H1 (cell line): ENCODE measurements at regions not wholly inside any gene's neighbourhood (a gene's known extent, or its start where the extent isn't known, plus 50 kb on each side); places are given as distances from the start of the nearest gene placed in this dataset.

Source experiments
- BRCA1 ChIP-seq: IDR thresholded peaks from 2 replicates; pipeline ENCODE4 v1.6.1; 2012; ENCODE audit warnings: low read depth, low read length, improper control_type of control experiment
- KDM4A ChIP-seq: IDR thresholded peaks from one replicate; pipeline ENCODE4 v1.7.1; 2012; ENCODE audit warnings: low read depth, mild to moderate bottlenecking, moderate library complexity, low read length, inconsistent platforms; ENCODE audit not compliant: severe bottlenecking
- NRF1 ChIP-seq: IDR thresholded peaks from 2 replicates; pipeline ENCODE4 v1.6.1; 2011; ENCODE audit warnings: mild to moderate bottlenecking, low read depth, low read length, improper control_type of control experiment
- RAD21 ChIP-seq, 2 experiments: IDR thresholded peaks in 1 of 2; conservative IDR thresholded peaks in 1 of 2; 2 replicates each; pipeline ENCODE4 v1.6.1; 2011; ENCODE audit warnings: low read depth in 2 of 2, low read length in 2 of 2, improper control_type of control experiment in 1 of 2, inconsistent platforms in 1 of 2, mild to moderate bottlenecking in 1 of 2, moderate library complexity in 1 of 2
- TF ChIP-seq, protein P1 (sequence below): IDR thresholded peaks from 2 replicates; pipeline ENCODE4 v1.6.1; 2011; ENCODE audit warnings: low read depth, mild to moderate bottlenecking, low read length; ENCODE audit not compliant: insufficient read depth

DNA sequence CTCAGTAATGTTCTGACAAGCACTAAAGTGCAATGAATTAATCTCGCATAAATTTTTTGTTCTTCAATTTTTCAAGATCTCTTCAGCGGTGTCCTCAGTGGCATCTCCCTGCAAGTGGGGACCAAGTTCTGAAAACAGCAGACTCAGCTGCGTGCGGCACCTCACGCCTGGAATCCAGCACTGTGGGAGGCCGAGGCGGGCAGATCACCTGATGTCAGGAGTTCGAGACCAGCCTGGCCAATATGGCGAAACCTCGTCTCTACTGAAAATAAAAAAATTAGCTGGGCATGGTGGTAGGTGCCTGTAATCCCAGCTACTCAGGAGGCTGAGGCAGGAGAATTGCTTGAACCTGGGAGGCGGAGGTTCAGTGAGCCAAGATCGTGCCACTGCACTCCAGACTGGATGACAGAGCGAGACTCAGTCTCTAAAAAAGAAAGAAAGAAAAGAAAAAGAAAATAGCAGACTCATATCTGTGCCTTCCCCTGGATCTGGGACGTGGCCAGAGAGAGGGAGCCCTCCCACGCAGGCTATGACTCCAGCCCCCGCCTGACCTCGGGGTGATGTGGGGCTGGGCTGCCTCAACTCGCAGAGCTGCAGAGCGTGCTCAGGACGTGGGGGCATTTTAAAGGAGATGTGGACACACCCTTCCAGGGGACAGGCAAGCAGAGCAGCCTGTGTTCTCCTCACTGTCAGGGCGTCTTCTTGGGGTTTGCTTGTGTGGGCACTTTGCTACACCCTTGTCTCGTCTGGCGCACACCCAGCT is 346.6 kb downstream of the BRD1 start (continued):
- no peak for TF ChIP-seq BRCA1
- TF ChIP-seq RAD21 (IDR thresholded peaks at IDR 0.05 in 1 of 2, conservative IDR thresholded peaks at IDR 0.05 in 1 of 2; ENCODE audit: low read depth in 2 of 2, low read length in 2 of 2) = no peak
- no peak for TF ChIP-seq NRF1
- TF ChIP-seq, protein P1, sequence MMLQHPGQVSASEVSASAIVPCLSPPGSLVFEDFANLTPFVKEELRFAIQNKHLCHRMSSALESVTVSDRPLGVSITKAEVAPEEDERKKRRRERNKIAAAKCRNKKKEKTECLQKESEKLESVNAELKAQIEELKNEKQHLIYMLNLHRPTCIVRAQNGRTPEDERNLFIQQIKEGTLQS = no peak
- no peak for TF ChIP-seq KDM4A
